ENCODE measurements at regions not wholly inside any gene's neighbourhood (a gene's known extent, or its start where the extent isn't known, plus 50 kb on each side); places are given as distances from the start of the nearest gene placed in this dataset.

GRCh38 chr15:91556926-91557325 lies 296.6 kb upstream of the SLCO3A1 start:
- TF ChIP-seq POLR2A (IDR thresholded peaks at IDR 0.05; ENCODE audit: low read depth, low read length) (no peak), POLR2AphosphoS5 (IDR thresholded peaks at IDR 0.05; ENCODE audit: low read depth, low read length) (no peak), TAF1 (IDR thresholded peaks at IDR 0.05; ENCODE audit: low read depth, low read length) (no peak), POU2F2 (IDR thresholded peaks at IDR 0.05; ENCODE audit: low read depth, low read length) (no peak)

Measured in GM12891 (cell line).